ENCODE measurements at regions not wholly inside any gene's neighbourhood (a gene's known extent, or its start where the extent isn't known, plus 50 kb on each side); places are given as distances from the start of the nearest gene placed in this dataset.
"Not testable (repeated sequence)": the region's sequence is repeated elsewhere in the genome, so short reads cannot be mapped to it uniquely, and the experiment has no call there.

- no peak for DNase-seq (ENCODE audit: extremely low read depth, low read depth)
- TF ChIP-seq CTCF (IDR thresholded peaks at IDR 0.05; ENCODE audit: low read depth, low read length) = no peak
These were observed 282.1 kb downstream of the SHOX start for GRCh38 chrX:912677-913076.

- DNase-seq (ENCODE audit: extremely low read depth, low read depth) = not testable (repeated sequence)
These were observed 278.5 kb downstream of the SHOX start for GRCh38 chrX:909068-909467.

- TF ChIP-seq CTCF (IDR thresholded peaks at IDR 0.05; ENCODE audit: low read depth, low read length) = no peak
- DNase-seq (ENCODE audit: extremely low read depth, low read depth) = no peak
These were observed 276.0 kb downstream of the SHOX start for GRCh38 chrX:906586-906985.

GRCh38 chrX:905848-906566 is 275.4 kb downstream of the SHOX start:
- no peak for TF ChIP-seq CTCF (IDR thresholded peaks at IDR 0.05; ENCODE audit: low read depth, low read length)
- no peak for DNase-seq (ENCODE audit: extremely low read depth, low read depth)

- no peak for TF ChIP-seq CTCF (IDR thresholded peaks at IDR 0.05; ENCODE audit: low read depth, low read length)
- DNase-seq (ENCODE audit: extremely low read depth, low read depth) = no peak
These were observed 272.5 kb downstream of the SHOX start for GRCh38 chrX:903116-903515.

- no peak for TF ChIP-seq CTCF (IDR thresholded peaks at IDR 0.05; ENCODE audit: low read depth, low read length)
- no peak for DNase-seq (ENCODE audit: extremely low read depth, low read depth)
These were observed 265.7 kb downstream of the SHOX start for GRCh38 chrX:896256-896655.

GRCh38 chrX:889966-890651 is 259.5 kb downstream of the SHOX start:
- TF ChIP-seq CTCF (IDR thresholded peaks at IDR 0.05; ENCODE audit: low read depth, low read length) = no peak
- no peak for DNase-seq (ENCODE audit: extremely low read depth, low read depth)

- DNase-seq (ENCODE audit: extremely low read depth, low read depth) = not testable (repeated sequence)
These were observed 257.1 kb downstream of the SHOX start for GRCh38 chrX:887724-888123.

All from AG09319 (cell line).